KMS-11 (cell line): ENCODE measurements at regions not wholly inside any gene's neighbourhood (a gene's known extent, or its start where the extent isn't known, plus 50 kb on each side); places are given as distances from the start of the nearest gene placed in this dataset.
"Not testable (repeated sequence)": the region's sequence is repeated elsewhere in the genome, so short reads cannot be mapped to it uniquely, and the experiment has no call there.

Experiments used
- H2AFZ ChIP-seq: fragments of 200-600 bp; sonication (generic); 2 replicates; pipeline ENCODE4 v1.6.1; 2016; ENCODE audit warnings: antibody characterized with exemption, mixed run types, low read depth
- H3K27ac ChIP-seq: fragments of 200-600 bp; sonication (generic); 2 replicates; pipeline ENCODE4 v1.6.1; 2016; ENCODE audit warnings: mild to moderate bottlenecking, mixed run types
- H3K27me3 ChIP-seq: fragments of 200-600 bp; sonication (generic); 2 replicates; pipeline ENCODE4 v1.6.1; 2017; ENCODE audit warnings: mild to moderate bottlenecking, low read depth, mixed run types, moderate library complexity; ENCODE audit not compliant: insufficient read depth
- H3K36me3 ChIP-seq: fragments of 200-600 bp; sonication (generic); 2 replicates; pipeline ENCODE4 v1.6.1; 2017; ENCODE audit warnings: mild to moderate bottlenecking, mixed run types; ENCODE audit not compliant: insufficient read depth
- H3K4me1 ChIP-seq: fragments of 200-600 bp; sonication (generic); 2 replicates; pipeline ENCODE4 v1.6.1; 2016; ENCODE audit warnings: mild to moderate bottlenecking, low read depth, mixed run types; ENCODE audit not compliant: poor library complexity, severe bottlenecking
- H3K4me2 ChIP-seq: fragments of 200-600 bp; sonication (generic); 2 replicates; pipeline ENCODE4 v1.7.0; 2016; ENCODE audit warnings: mild to moderate bottlenecking, mixed run types
- H3K4me3 ChIP-seq: fragments of 200-600 bp; sonication (generic); IDR thresholded peaks from 2 replicates; pipeline ENCODE4 v1.6.1; 2017; ENCODE audit warnings: low read depth, low read length, mixed read lengths; ENCODE audit not compliant: insufficient read depth
- H3K79me2 ChIP-seq: fragments of 200-600 bp; sonication (generic); 2 replicates; pipeline ENCODE4 v1.6.1; 2016; ENCODE audit warnings: low read depth, mixed run types; ENCODE audit not compliant: insufficient read depth
- H3K9ac ChIP-seq: fragments of 200-600 bp; sonication (generic); 2 replicates; pipeline ENCODE4 v1.6.1; 2016; ENCODE audit warnings: mild to moderate bottlenecking, mixed run types
- H4K20me1 ChIP-seq: fragments of 200-600 bp; sonication (generic); 2 replicates; pipeline ENCODE4 v1.6.1; 2016; ENCODE audit warnings: mild to moderate bottlenecking, mixed run types; ENCODE audit not compliant: insufficient read depth
- CTCF ChIP-seq: fragments of 200-600 bp; sonication (generic); conservative IDR thresholded peaks from 2 replicates; pipeline ENCODE4 v1.6.1; 2017; ENCODE audit warnings: low read depth, mild to moderate bottlenecking, antibody characterized with exemption, low read length, moderate library complexity, mixed read lengths

- no peaks in the 10 kb centered on the region for H3K79me2 ChIP-seq
- no peak for TF ChIP-seq CTCF
- no peaks in the 10 kb centered on the region for H3K36me3 ChIP-seq
- no peaks in the 10 kb centered on the region for H3K4me1 ChIP-seq
- H3K4me2 ChIP-seq = no peak overlapping the region
- no peak overlapping the region for H2AFZ ChIP-seq
- no peaks in the 10 kb centered on the region for H4K20me1 ChIP-seq
- H3K27ac ChIP-seq = no peak overlapping the region
- H3K9ac ChIP-seq = no peak overlapping the region
- no peak overlapping the region for H3K4me3 ChIP-seq
- no peaks in the 10 kb centered on the region for H3K27me3 ChIP-seq
Observed at GRCh38 chr4:24364852-24365251, 219.5 kb downstream of the DHX15 start.

GRCh38 chr4:24364249-24364648 lies 220.1 kb downstream of the DHX15 start:
- no peaks in the 10 kb centered on the region for H3K27me3 ChIP-seq
- no peaks in the 10 kb centered on the region for H3K36me3 ChIP-seq
- no peak overlapping the region for H2AFZ ChIP-seq
- no peaks in the 10 kb centered on the region for H3K4me1 ChIP-seq
- no peak overlapping the region for H3K27ac ChIP-seq
- no peaks in the 10 kb centered on the region for H4K20me1 ChIP-seq
- no peak overlapping the region for H3K4me3 ChIP-seq
- no peak overlapping the region for H3K9ac ChIP-seq
- no peaks in the 10 kb centered on the region for H3K79me2 ChIP-seq
- TF ChIP-seq CTCF = no peak
- no peak overlapping the region for H3K4me2 ChIP-seq

GRCh38 chr4:24363751-24364150 lies 220.6 kb downstream of the DHX15 start:
- TF ChIP-seq CTCF = no peak
- Histone ChIP-seq H3K4me3 (no peak overlapping the region), H2AFZ (no peak overlapping the region), H3K27me3 (no peaks in the 10 kb centered on the region), H4K20me1 (no peaks in the 10 kb centered on the region), H3K4me2 (no peak overlapping the region), H3K9ac (no peak overlapping the region), H3K79me2 (no peaks in the 10 kb centered on the region), H3K27ac (no peak overlapping the region), H3K4me1 (no peaks in the 10 kb centered on the region), H3K36me3 (no peaks in the 10 kb centered on the region)

- no peaks in the 10 kb centered on the region for H3K27me3 ChIP-seq
- H4K20me1 ChIP-seq = no peaks in the 10 kb centered on the region
- no peaks in the 10 kb centered on the region for H3K4me1 ChIP-seq
- H3K27ac ChIP-seq = no peak overlapping the region
- H3K4me2 ChIP-seq = no peak overlapping the region
- H2AFZ ChIP-seq = no peak overlapping the region
- H3K79me2 ChIP-seq = no peaks in the 10 kb centered on the region
- TF ChIP-seq CTCF = no peak
- no peak overlapping the region for H3K4me3 ChIP-seq
- H3K9ac ChIP-seq = no peak overlapping the region
- no peaks in the 10 kb centered on the region for H3K36me3 ChIP-seq
Observed at GRCh38 chr4:24352112-24352511, 232.2 kb downstream of the DHX15 start.

GRCh38 chr4:24349168-24349996 lies 235.0 kb downstream of the DHX15 start:
- not testable (repeated sequence) for H3K27ac ChIP-seq, H3K4me3 ChIP-seq, H2AFZ ChIP-seq, H3K4me1 ChIP-seq, H4K20me1 ChIP-seq, H3K4me2 ChIP-seq, H3K79me2 ChIP-seq, H3K27me3 ChIP-seq, H3K36me3 ChIP-seq, H3K9ac ChIP-seq
